ENCODE measurements at regions not wholly inside any gene's neighbourhood (a gene's known extent, or its start where the extent isn't known, plus 50 kb on each side); places are given as distances from the start of the nearest gene placed in this dataset.

GRCh38 chr3:159904911-159905310, 83.7 kb upstream of the IL12A start:
- ATAC-seq (no peak), DNase-seq (ENCODE audit: missing footprints) (no peak)
- intact Hi-C loops (cut with DNase I) = no loop called here

GRCh38 chr3:159907828-159908227, 80.8 kb upstream of the IL12A start:
- ATAC-seq = no peak
- DNase-seq (ENCODE audit: missing footprints) = no peak
- intact Hi-C loops (cut with DNase I) = no loop called here

GRCh38 chr3:159910991-159911663, 77.5 kb upstream of the IL12A start:
- no peak for ATAC-seq
- intact Hi-C loops (cut with DNase I) = no loop called here

GRCh38 chr3:159911664-159912037, 77.0 kb upstream of the IL12A start:
- DNase-seq (ENCODE audit: missing footprints) = no peak
- ATAC-seq = no peak
- intact Hi-C loops (cut with DNase I) = no loop called here

More at GRCh38 chr3:159910991-159911663, 77.5 kb upstream of the IL12A start:
- DNase-seq (ENCODE audit: missing footprints) = no peak

- ATAC-seq = no peak
- intact Hi-C loops (cut with DNase I) = no loop called here
- DNase-seq (ENCODE audit: missing footprints) = no peak
Measured at GRCh38 chr3:159913712-159914414, 74.8 kb upstream of the IL12A start.

- DNase-seq (ENCODE audit: missing footprints) (no peak), ATAC-seq (no peak)
- intact Hi-C loops (cut with DNase I) = no loop called here
Measured at GRCh38 chr3:159914426-159914825, 74.2 kb upstream of the IL12A start.

GRCh38 chr3:159916052-159916451, 72.6 kb upstream of the IL12A start:
- no peak for DNase-seq (ENCODE audit: missing footprints)
- no peak for ATAC-seq
- intact Hi-C loops (cut with DNase I) = no loop called here

- ATAC-seq = no peak
- no peak for DNase-seq (ENCODE audit: missing footprints)
- intact Hi-C loops (cut with DNase I) = no loop called here
Measured at GRCh38 chr3:159917141-159917540, 71.5 kb upstream of the IL12A start.

GRCh38 chr3:159919873-159920272, 68.8 kb upstream of the IL12A start:
- ATAC-seq (no peak), DNase-seq (ENCODE audit: missing footprints) (no peak)
- intact Hi-C loops (cut with DNase I) = no loop called here

- ATAC-seq (no peak), DNase-seq (ENCODE audit: missing footprints) (no peak)
- intact Hi-C loops (cut with DNase I) = no loop called here
Measured at GRCh38 chr3:159922193-159922840, 66.3 kb upstream of the IL12A start.

- DNase-seq (ENCODE audit: missing footprints) (peak; percentile 42), ATAC-seq (no peak)
- intact Hi-C loops (cut with DNase I) = no loop called here
Measured at GRCh38 chr3:159922861-159923312, 65.7 kb upstream of the IL12A start.

GRCh38 chr3:159923336-159923735, 65.3 kb upstream of the IL12A start:
- ATAC-seq (no peak), DNase-seq (ENCODE audit: missing footprints) (no peak)
- intact Hi-C loops (cut with DNase I) = no loop called here

- ATAC-seq (no peak), DNase-seq (ENCODE audit: missing footprints) (no peak)
Measured at GRCh38 chr3:159923956-159924355, 64.7 kb upstream of the IL12A start.

GRCh38 chr3:159924411-159924810, 64.2 kb upstream of the IL12A start:
- intact Hi-C loops (cut with DNase I) = no loop called here
- DNase-seq (ENCODE audit: missing footprints) = no peak
- ATAC-seq = no peak

More at GRCh38 chr3:159923956-159924355, 64.7 kb upstream of the IL12A start:
- intact Hi-C loops (cut with DNase I) = no loop called here

GRCh38 chr3:159925248-159925647, 63.4 kb upstream of the IL12A start:
- ATAC-seq (no peak), DNase-seq (ENCODE audit: missing footprints) (no peak)
- intact Hi-C loops (cut with DNase I) = loop anchor here (5.0 kb wide), 1 partner anchor 52 kb away; no protein-coding TSS in a partner anchor

- intact Hi-C loops (cut with DNase I) = loop anchor here (5.0 kb wide), 1 partner anchor 51 kb away; no protein-coding TSS in a partner anchor
- no peak for DNase-seq (ENCODE audit: missing footprints)
- ATAC-seq = no peak
Measured at GRCh38 chr3:159926573-159926972, 62.1 kb upstream of the IL12A start.

- DNase-seq (ENCODE audit: missing footprints) (no peak), ATAC-seq (no peak)
- intact Hi-C loops (cut with DNase I) = loop anchor here (5.0 kb wide), 1 partner anchor 49 kb away; no protein-coding TSS in a partner anchor
Measured at GRCh38 chr3:159928071-159928491, 60.6 kb upstream of the IL12A start.

- DNase-seq (ENCODE audit: missing footprints) = no peak
- intact Hi-C loops (cut with DNase I) = loop anchor here (5.0 kb wide), 1 partner anchor 49 kb away; no protein-coding TSS in a partner anchor
- no peak for ATAC-seq
Measured at GRCh38 chr3:159928666-159929065, 60.0 kb upstream of the IL12A start.
